Stomach (tissue), 4 donors: ENCODE measurements at regions not wholly inside any gene's neighbourhood (a gene's known extent, or its start where the extent isn't known, plus 50 kb on each side); places are given as distances from the start of the nearest gene placed in this dataset.

Experiments
- EP300 ChIP-seq: sonication (generic); formaldehyde crosslinking; IDR thresholded peaks from one replicate; pipeline ENCODE4 v1.6.1; 2017; ENCODE audit warnings: antibody characterized with exemption
- POLR2A ChIP-seq, 4 donors: fragments of 450-650 bp; IDR thresholded peaks; one replicate each; pipeline ENCODE4 v1.6.1; 2016; ENCODE audit warnings: antibody characterized with exemption in 4 of 4, control low read depth in 2 of 4, mild to moderate bottlenecking in 1 of 4, moderate library complexity in 1 of 4
- POLR2AphosphoS5 ChIP-seq, 3 donors: sonication (generic); formaldehyde crosslinking; IDR thresholded peaks; one replicate each; pipeline ENCODE4 v1.6.1; 2016; ENCODE audit warnings: antibody characterized with exemption in 3 of 3
- TF ChIP-seq, protein P1 (sequence below), 7 experiments: fragments of 450-650 bp in 4 of 7; fragments of 200-600 bp in 3 of 7; sonication (generic) in 3 of 7; IDR thresholded peaks; one replicate each; pipeline ENCODE4 v1.5.1; 2016 to 2019; ENCODE audit warnings: antibody characterized with exemption in 7 of 7, control low read depth in 2 of 7, mild to moderate bottlenecking in 1 of 7

DNA sequence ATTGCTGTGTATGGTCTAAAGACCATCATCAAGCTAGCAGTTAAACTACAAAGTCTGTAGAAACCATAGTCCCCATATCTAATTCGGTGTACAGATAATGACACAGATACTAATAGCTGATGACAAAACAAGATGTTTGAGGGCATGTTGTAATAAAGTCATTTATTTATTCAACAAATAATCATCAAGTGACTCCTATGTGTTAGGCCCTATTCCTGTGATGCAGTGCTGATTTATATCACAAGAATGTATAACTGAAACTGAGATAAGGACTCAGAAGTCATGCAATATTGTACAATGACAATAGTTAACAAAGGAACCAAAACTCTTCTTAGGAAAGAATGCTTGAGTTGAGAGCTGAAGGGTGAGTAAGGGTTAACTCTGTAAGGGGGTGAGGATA is 315.0 kb upstream of the NR3C2 start:
- TF ChIP-seq, protein P1, sequence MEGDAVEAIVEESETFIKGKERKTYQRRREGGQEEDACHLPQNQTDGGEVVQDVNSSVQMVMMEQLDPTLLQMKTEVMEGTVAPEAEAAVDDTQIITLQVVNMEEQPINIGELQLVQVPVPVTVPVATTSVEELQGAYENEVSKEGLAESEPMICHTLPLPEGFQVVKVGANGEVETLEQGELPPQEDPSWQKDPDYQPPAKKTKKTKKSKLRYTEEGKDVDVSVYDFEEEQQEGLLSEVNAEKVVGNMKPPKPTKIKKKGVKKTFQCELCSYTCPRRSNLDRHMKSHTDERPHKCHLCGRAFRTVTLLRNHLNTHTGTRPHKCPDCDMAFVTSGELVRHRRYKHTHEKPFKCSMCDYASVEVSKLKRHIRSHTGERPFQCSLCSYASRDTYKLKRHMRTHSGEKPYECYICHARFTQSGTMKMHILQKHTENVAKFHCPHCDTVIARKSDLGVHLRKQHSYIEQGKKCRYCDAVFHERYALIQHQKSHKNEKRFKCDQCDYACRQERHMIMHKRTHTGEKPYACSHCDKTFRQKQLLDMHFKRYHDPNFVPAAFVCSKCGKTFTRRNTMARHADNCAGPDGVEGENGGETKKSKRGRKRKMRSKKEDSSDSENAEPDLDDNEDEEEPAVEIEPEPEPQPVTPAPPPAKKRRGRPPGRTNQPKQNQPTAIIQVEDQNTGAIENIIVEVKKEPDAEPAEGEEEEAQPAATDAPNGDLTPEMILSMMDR (IDR thresholded peaks at IDR 0.05) = no peak
- TF ChIP-seq POLR2A (IDR thresholded peaks at IDR 0.05) (no peak), EP300 (no peak), POLR2AphosphoS5 (IDR thresholded peaks at IDR 0.05) (no peak)
